ENCODE measurements at regions not wholly inside any gene's neighbourhood (a gene's known extent, or its start where the extent isn't known, plus 50 kb on each side); places are given as distances from the start of the nearest gene placed in this dataset.

DNA sequence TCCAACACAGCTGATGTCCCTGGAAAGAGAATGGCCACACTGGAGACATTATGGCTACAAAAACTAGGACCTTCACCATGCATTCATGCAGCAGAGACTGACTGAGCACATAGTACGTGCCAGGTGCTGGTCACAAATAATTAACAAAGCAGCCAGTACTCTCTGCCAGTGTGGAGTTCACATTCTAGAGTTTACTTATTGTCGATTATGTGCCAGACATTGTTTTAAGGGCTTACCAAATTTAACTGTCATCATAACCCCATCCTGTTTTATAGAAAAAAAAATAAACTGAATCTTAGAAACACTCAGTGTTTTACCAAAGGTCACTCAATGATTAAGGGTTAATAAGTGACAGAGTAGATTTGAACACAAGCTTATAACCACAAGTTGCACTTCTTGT, 143.3 kb downstream of the RRAGC start:
- no peak for DNase-seq

GRCh38 chr1:38715415-38715814, 144.2 kb downstream of the RRAGC start:
- no peak for DNase-seq

DNA sequence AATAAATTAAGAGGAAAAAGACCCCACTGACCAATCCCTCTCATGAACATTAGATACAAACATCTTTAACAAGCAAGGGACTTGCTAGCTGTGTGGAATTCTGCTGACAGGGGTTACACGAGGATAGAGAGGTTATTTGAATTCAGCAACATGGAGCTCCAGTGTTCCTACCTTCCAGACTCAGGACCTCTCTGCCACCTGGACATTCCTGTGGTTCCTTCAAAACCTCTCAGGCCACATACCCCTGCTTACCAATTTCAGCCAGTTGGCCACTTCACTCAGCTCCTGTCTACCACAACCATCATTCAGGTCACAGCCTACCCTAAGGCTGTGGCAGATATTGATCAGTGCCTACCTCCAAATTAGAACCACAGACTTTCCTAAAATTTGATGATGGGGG, 147.5 kb downstream of the RRAGC start:
- DNase-seq: no peak

DNA sequence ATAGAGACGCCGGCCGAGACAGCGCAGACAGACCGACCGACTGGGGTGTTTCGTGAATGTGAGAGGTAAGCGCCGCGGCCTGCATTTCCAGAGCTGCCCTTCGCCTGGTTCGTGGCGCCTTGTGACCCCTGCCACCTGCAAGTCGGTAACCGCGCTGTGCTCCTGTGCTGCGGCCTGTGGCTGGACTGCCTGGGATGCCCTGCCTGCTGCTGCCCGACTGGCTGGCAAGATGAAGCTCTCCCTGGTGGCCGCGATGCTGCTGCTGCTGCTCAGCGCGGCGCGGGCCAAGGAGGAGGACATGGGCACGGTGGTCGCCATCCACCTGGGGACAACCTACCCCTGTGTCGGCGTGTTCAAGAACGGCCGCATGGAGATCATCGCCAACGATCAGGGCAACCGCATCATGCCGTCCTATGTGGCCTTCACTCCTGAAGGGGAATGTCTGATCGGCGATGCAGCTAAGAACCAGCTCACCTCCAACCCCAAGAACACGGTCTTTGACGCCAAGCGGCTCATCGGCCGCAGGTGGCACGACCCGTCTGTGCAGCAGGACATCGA, 150.8 kb downstream of the RRAGC start:
- no peak for DNase-seq

GRCh38 chr1:38701088-38701487, 158.5 kb downstream of the RRAGC start:
- DNase-seq: no peak

- DNase-seq: no peak
These were observed 159.5 kb downstream of the RRAGC start for GRCh38 chr1:38700077-38700470.

DNA sequence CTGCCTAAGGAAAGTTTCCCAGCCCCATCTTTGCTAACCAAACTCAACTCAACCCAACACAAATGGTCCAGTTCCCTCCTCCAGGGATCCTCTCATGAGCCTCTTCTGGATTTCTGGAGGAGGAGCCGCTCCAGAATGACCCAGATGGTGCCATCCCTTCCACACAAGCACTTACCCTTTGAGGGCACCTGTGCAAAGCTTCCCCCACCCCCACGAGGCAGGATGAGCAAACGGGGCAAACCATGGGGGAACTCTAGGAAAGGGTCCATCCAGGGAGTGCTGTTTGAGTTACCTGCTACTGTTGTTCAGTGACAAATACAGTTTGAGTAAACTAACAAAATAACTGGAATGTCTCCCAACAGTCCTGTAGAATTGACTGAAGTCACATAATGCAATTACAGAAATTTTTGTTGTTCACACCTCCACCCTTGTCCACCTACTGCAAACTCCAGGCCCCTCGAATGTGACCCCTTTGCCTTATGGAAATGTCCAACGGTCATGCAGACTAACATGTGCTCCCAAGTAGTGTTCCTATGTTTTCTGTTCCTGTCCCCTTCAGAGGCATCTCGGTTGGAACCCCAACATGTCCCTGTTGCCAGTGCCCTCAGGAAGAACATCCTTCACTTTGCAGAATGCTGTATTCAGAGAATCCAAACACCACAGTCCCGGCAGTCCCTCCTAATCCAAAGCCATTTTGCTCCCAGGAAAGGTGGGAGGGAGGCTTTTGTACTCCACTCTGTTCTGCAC, 160.1 kb downstream of the RRAGC start:
- no peak for DNase-seq

DNA sequence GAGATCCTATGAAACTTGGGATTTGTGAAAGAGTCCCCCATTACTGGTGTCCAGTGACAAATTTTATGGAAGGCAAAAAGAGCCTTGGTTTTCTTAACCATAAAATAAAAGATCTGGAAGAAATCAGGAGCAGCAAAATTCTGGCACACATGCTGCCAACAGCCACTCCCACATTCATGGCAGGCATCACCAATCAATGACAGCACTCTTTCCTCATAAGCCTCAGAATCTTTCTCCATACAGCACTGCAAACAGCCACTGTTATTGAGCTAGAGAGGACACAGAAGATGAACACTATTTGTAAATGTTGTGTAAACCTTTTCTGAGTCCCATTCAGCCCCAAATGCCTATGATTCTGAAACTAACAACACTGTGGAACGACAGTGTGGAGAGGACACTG, 162.2 kb downstream of the RRAGC start:
- DNase-seq: no peak

DNA sequence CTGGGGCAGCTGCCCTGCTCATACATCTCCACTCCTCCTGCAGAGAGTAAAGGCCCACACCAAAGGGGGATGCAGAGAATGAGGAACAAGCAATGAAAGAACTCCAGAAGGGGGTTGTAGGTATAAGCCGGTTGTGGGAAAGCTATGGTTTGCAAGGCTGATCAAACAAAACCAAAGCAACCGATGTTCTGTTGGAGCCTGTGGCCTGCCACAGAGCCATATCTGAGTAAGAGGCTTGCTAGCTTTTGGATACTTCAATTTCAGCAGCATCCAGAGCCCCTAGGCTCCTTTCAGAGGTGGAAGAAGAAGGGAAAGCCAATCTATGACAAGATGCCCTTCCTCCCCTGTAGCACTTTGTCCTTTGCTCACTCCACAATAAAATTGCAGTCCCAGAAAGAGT, 163.2 kb downstream of the RRAGC start:
- DNase-seq: no peak

DNA sequence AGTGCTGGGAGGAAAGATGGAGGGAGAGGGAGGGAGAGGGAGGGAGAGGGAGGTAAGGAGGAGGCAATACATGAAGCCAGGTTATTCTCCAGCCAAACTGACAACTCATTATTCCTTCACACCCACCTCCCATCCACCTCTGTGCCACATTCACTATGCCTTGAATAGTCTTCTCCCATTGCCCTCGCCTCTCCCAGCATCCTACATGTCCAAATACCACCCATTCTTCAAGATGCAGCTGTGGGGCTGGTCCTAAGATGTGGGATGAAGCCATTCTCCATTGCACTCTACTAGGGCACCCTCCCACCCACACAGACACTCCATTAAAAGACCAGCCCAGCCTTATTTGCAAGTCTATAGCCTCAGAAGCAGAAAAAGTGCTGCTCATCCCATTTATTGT, 165.8 kb downstream of the RRAGC start:
- DNase-seq: no peak

DNA sequence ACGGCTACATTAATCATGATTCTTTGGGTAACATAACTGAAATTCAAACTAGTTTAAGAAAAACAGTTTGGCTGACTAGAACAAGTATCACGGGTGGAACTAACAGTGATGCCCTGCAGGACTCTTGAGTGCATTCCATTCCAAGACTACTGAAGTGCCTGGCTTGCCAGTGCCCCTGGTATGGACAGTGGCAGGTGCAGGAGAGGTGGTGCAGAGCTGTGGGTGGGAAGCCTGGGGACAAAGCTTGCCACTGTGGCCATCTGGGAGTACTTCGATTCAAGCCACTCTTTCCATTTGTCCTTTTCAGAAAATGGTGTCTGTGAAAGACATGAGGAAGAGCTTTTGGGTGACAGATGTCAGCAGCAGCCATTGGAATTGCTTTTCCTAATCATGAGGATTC, 166.5 kb downstream of the RRAGC start:
- DNase-seq: no peak

- DNase-seq: no peak
These were observed 168.7 kb downstream of the RRAGC start for GRCh38 chr1:38690790-38691449.

GRCh38 chr1:38686927-38687255, 172.7 kb downstream of the RRAGC start:
- DNase-seq: no peak

- no peak for DNase-seq
These were observed 173.2 kb downstream of the RRAGC start for GRCh38 chr1:38686167-38686926.

DNA sequence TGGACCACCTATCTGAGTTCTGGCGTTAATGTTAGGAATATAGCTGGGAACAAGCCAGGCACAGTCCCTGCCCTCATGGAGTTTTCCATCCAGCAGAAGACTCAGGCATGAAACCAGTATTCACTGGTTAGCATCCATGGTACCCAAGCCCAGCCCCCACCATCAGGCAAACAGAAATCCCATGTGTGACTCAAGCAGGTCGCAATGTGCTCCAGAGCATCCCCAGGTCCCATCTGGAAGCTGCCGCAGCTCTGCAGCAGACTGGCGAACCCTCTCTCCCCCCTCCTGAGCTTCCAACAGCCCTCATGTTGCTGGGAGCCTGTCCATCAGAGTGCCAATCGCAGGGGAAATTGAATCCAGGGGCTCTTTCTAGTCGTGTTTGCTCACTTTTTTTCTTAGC, 174.2 kb downstream of the RRAGC start:
- DNase-seq: no peak

- DNase-seq: no peak
These were observed 178.6 kb downstream of the RRAGC start for GRCh38 chr1:38680801-38681510.

DNA sequence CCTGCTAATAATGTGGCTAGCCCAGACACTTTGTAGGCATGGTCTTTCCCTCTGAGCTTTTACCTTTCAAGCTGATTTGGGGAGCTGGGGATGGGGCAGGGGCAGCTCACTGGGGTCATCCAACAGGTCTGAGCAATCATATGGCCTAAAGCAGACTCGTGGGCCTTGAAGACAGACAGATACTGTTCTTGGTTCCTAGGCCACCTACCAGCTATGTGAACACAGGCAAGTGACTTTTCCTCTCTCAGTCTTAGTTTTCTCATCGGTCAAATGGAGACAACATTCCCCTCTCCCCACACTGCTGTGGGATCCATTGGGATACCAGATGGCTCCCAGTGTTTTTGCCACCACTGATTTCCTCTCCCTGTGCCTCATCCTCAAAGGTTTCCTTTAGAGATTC, 181.8 kb downstream of the RRAGC start:
- no peak for DNase-seq

- DNase-seq: no peak
These were observed 182.3 kb downstream of the RRAGC start for GRCh38 chr1:38677311-38677710.

GRCh38 chr1:38672692-38673091, 186.9 kb downstream of the RRAGC start:
- no peak for DNase-seq

DNA sequence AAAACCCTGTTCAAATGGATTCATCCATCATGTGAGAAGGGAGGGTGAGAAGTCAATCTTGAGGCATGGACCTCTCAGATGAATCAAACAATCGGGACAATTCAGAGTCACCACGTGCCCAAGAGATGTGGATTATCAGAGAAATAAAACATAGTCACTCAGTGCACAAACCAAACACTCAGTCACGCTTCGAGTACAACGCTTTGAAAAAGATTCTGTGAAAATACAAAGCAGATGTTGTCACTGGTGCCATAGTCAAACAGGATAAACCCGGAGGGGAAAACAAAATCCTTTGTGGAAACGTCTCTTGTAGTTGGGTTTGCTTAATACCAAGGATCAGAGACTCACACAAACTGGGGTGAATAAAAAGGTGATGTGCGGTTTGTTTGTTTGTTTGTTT, 188.4 kb downstream of the RRAGC start:
- peak; percentile 16 for DNase-seq

- no peak for DNase-seq
These were observed 188.9 kb downstream of the RRAGC start for GRCh38 chr1:38670544-38671122.

DNA sequence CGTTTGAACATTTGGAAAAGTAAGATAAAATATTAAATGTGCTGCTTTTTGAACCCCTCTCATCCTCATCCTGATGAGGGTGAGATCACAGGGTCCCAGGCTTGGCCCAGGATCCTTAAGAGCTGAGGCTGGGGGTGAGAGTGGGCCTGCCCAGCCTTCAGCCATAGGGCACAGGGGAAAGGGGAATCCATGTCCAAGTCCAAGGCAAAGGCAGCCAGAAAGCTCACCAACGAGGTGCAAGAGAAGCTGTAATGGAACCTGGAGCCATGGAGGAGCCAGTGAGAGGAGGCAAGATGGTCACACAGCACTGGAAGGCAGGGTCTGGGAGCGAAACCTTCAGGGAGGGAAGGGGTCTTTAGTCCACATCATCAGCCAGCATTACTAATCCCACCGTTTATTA, 191.9 kb downstream of the RRAGC start:
- no peak for DNase-seq

- DNase-seq: no peak
These were observed 197.4 kb downstream of the RRAGC start for GRCh38 chr1:38662126-38662525.

All from DMS153 (cell line).